K562 (cell line): ENCODE measurements at regions not wholly inside any gene's neighbourhood (a gene's known extent, or its start where the extent isn't known, plus 50 kb on each side); places are given as distances from the start of the nearest gene placed in this dataset.

Source experiments
- ADNP ChIP-seq: fragments of 200-800 bp; sonication (Bioruptor generic); IDR thresholded peaks from 2 replicates; pipeline ENCODE4 v1.6.1; 2016; ENCODE audit warnings: missing genetic modification characterization, missing compliant biosample characterization
- RFX7 ChIP-seq: fragments of 250-450 bp; sonication (Bioruptor Pico); IDR thresholded peaks from 2 replicates; pipeline ENCODE4 v1.5.1; 2021; ENCODE audit warnings: mild to moderate bottlenecking
- SMAD2 ChIP-seq: fragments of 150-350 bp; IDR thresholded peaks from 2 replicates; pipeline ENCODE4 v1.6.1; 2014; ENCODE audit warnings: low read depth, mild to moderate bottlenecking, low read length
- SPI1 ChIP-seq: IDR thresholded peaks from 2 replicates; pipeline ENCODE4 v1.6.1; 2011; ENCODE audit warnings: low read depth, low read length, control low read depth, borderline replicate concordance
- SRSF7 ChIP-seq: fragments of 200-400 bp; formaldehyde crosslinking; optimal IDR thresholded peaks from 2 replicates; pipeline ENCODE3; 2017; ENCODE audit warnings: mild to moderate bottlenecking, low read depth, low read length
- ZC3H11A ChIP-seq: IDR thresholded peaks from 2 replicates; pipeline ENCODE4 v1.6.1; 2012; ENCODE audit warnings: low read depth, low read length, improper control_type of control experiment
- ZNF253 ChIP-seq: fragments of 250-450 bp; sonication (Bioruptor Pico); conservative IDR thresholded peaks from 2 replicates; pipeline ENCODE4 v1.6.1; 2021; ENCODE audit warnings: mild to moderate bottlenecking
- TF ChIP-seq, protein P1 (sequence below): fragments of 150-350 bp; IDR thresholded peaks from 2 replicates; pipeline ENCODE4 v1.6.1; 2014; ENCODE audit warnings: low read depth, mild to moderate bottlenecking, low read length, borderline replicate concordance
- TF ChIP-seq, protein P2 (sequence below): fragments of 450-650 bp; IDR thresholded peaks from 2 replicates; pipeline ENCODE4 v1.6.1; 2016
- TF ChIP-seq, protein P3 (sequence below): fragments of 200-600 bp; sonication (generic); IDR thresholded peaks from one replicate; pipeline ENCODE4 v1.6.1; 2012; ENCODE audit warnings: mild to moderate bottlenecking, low read depth, low read length, inconsistent platforms

DNA sequence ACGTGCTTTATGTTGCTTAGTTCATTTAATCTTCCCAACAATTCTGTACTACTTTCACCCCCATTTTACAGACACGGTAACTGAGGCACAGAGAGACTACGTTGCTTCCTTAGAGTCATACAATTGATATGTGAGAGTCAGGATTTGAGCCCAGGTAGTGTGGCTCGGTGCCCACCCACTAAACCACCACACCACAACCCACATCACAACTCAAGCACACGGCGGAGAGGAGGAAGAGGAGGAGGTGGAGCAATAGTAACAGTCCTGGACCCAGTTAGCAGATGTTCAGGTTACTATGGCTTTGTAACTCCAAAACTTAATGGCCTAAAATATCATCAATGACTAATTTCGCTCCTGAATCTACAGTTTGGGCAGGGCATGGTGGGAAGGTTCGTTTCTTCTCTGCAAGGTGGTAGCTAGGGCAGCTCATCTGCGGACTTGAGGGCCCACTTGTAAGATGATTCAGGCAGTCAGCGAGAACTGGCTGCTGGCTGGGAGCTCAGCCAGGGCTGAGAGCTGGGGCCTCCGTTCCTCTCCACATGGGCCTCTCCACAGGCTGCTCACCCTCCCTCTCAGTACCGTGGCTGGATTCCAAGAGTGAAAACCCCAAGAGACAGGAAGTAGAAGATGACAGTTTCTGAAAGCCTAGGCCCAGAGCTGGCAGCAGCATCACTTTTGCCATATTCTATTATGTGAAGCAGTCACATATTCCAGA, 167.1 kb downstream of the ZFP36L2 start (continued):
- TF ChIP-seq, protein P1, sequence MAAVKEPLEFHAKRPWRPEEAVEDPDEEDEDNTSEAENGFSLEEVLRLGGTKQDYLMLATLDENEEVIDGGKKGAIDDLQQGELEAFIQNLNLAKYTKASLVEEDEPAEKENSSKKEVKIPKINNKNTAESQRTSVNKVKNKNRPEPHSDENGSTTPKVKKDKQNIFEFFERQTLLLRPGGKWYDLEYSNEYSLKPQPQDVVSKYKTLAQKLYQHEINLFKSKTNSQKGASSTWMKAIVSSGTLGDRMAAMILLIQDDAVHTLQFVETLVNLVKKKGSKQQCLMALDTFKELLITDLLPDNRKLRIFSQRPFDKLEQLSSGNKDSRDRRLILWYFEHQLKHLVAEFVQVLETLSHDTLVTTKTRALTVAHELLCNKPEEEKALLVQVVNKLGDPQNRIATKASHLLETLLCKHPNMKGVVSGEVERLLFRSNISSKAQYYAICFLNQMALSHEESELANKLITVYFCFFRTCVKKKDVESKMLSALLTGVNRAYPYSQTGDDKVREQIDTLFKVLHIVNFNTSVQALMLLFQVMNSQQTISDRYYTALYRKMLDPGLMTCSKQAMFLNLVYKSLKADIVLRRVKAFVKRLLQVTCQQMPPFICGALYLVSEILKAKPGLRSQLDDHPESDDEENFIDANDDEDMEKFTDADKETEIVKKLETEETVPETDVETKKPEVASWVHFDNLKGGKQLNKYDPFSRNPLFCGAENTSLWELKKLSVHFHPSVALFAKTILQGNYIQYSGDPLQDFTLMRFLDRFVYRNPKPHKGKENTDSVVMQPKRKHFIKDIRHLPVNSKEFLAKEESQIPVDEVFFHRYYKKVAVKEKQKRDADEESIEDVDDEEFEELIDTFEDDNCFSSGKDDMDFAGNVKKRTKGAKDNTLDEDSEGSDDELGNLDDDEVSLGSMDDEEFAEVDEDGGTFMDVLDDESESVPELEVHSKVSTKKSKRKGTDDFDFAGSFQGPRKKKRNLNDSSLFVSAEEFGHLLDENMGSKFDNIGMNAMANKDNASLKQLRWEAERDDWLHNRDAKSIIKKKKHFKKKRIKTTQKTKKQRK = no peak
- TF ChIP-seq ZC3H11A = no peak
- TF ChIP-seq SRSF7 = no peak
- no peak for TF ChIP-seq RFX7 (CRISPR knock-in tag)
- TF ChIP-seq, protein P2, sequence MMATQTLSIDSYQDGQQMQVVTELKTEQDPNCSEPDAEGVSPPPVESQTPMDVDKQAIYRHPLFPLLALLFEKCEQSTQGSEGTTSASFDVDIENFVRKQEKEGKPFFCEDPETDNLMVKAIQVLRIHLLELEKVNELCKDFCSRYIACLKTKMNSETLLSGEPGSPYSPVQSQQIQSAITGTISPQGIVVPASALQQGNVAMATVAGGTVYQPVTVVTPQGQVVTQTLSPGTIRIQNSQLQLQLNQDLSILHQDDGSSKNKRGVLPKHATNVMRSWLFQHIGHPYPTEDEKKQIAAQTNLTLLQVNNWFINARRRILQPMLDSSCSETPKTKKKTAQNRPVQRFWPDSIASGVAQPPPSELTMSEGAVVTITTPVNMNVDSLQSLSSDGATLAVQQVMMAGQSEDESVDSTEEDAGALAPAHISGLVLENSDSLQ = no peak
- TF ChIP-seq, protein P3, sequence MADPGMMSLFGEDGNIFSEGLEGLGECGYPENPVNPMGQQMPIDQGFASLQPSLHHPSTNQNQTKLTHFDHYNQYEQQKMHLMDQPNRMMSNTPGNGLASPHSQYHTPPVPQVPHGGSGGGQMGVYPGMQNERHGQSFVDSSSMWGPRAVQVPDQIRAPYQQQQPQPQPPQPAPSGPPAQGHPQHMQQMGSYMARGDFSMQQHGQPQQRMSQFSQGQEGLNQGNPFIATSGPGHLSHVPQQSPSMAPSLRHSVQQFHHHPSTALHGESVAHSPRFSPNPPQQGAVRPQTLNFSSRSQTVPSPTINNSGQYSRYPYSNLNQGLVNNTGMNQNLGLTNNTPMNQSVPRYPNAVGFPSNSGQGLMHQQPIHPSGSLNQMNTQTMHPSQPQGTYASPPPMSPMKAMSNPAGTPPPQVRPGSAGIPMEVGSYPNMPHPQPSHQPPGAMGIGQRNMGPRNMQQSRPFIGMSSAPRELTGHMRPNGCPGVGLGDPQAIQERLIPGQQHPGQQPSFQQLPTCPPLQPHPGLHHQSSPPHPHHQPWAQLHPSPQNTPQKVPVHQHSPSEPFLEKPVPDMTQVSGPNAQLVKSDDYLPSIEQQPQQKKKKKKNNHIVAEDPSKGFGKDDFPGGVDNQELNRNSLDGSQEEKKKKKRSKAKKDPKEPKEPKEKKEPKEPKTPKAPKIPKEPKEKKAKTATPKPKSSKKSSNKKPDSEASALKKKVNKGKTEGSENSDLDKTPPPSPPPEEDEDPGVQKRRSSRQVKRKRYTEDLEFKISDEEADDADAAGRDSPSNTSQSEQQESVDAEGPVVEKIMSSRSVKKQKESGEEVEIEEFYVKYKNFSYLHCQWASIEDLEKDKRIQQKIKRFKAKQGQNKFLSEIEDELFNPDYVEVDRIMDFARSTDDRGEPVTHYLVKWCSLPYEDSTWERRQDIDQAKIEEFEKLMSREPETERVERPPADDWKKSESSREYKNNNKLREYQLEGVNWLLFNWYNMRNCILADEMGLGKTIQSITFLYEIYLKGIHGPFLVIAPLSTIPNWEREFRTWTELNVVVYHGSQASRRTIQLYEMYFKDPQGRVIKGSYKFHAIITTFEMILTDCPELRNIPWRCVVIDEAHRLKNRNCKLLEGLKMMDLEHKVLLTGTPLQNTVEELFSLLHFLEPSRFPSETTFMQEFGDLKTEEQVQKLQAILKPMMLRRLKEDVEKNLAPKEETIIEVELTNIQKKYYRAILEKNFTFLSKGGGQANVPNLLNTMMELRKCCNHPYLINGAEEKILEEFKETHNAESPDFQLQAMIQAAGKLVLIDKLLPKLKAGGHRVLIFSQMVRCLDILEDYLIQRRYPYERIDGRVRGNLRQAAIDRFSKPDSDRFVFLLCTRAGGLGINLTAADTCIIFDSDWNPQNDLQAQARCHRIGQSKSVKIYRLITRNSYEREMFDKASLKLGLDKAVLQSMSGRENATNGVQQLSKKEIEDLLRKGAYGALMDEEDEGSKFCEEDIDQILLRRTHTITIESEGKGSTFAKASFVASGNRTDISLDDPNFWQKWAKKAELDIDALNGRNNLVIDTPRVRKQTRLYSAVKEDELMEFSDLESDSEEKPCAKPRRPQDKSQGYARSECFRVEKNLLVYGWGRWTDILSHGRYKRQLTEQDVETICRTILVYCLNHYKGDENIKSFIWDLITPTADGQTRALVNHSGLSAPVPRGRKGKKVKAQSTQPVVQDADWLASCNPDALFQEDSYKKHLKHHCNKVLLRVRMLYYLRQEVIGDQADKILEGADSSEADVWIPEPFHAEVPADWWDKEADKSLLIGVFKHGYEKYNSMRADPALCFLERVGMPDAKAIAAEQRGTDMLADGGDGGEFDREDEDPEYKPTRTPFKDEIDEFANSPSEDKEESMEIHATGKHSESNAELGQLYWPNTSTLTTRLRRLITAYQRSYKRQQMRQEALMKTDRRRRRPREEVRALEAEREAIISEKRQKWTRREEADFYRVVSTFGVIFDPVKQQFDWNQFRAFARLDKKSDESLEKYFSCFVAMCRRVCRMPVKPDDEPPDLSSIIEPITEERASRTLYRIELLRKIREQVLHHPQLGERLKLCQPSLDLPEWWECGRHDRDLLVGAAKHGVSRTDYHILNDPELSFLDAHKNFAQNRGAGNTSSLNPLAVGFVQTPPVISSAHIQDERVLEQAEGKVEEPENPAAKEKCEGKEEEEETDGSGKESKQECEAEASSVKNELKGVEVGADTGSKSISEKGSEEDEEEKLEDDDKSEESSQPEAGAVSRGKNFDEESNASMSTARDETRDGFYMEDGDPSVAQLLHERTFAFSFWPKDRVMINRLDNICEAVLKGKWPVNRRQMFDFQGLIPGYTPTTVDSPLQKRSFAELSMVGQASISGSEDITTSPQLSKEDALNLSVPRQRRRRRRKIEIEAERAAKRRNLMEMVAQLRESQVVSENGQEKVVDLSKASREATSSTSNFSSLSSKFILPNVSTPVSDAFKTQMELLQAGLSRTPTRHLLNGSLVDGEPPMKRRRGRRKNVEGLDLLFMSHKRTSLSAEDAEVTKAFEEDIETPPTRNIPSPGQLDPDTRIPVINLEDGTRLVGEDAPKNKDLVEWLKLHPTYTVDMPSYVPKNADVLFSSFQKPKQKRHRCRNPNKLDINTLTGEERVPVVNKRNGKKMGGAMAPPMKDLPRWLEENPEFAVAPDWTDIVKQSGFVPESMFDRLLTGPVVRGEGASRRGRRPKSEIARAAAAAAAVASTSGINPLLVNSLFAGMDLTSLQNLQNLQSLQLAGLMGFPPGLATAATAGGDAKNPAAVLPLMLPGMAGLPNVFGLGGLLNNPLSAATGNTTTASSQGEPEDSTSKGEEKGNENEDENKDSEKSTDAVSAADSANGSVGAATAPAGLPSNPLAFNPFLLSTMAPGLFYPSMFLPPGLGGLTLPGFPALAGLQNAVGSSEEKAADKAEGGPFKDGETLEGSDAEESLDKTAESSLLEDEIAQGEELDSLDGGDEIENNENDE = no peak
- no peak for TF ChIP-seq ADNP (tag)
- TF ChIP-seq SMAD2 = no peak
- TF ChIP-seq ZNF253 = no peak
- TF ChIP-seq SPI1 = 0 out of 2 replicates have a peak, but pooled peaks have one; percentile 11
